ENCODE measurements at regions not wholly inside any gene's neighbourhood (a gene's known extent, or its start where the extent isn't known, plus 50 kb on each side); places are given as distances from the start of the nearest gene placed in this dataset.

- no peaks in the 10 kb centered on the region for H3K27me3 Mint-ChIP-seq (ENCODE audit: low read depth)
- ATAC-seq (replicated peaks in 1 of 2) = no peak
These were observed 1391.1 kb upstream of the LRRTM3 start for GRCh38 chr10:65534771-65535170.

GRCh38 chr10:65544756-65545155 lies 1381.1 kb upstream of the LRRTM3 start:
- no peaks in the 10 kb centered on the region for H3K27me3 Mint-ChIP-seq (ENCODE audit: low read depth)
- H3K4me3 Mint-ChIP-seq = no peak overlapping the region
- H3K27ac Mint-ChIP-seq = no peak overlapping the region
- H3K9me3 Mint-ChIP-seq = peaks cover 4 to 9% of the 10 kb centered on the region in 2 donors
- H3K36me3 Mint-ChIP-seq (ENCODE audit: insufficient read depth in 2 of 2) = no peaks in the 10 kb centered on the region
- DNase-seq = no peak
- ATAC-seq (replicated peaks in 1 of 2) = no peak
- no peaks in the 10 kb centered on the region for H3K4me1 Mint-ChIP-seq (ENCODE audit: low read depth)

More at GRCh38 chr10:65534771-65535170, 1391.1 kb upstream of the LRRTM3 start:
- peaks cover 2 to 4% of the 10 kb centered on the region in 2 donors for H3K9me3 Mint-ChIP-seq
- no peaks in the 10 kb centered on the region for H3K4me1 Mint-ChIP-seq (ENCODE audit: low read depth)
- no peak overlapping the region for H3K4me3 Mint-ChIP-seq
- DNase-seq = no peak
- no peak overlapping the region for H3K27ac Mint-ChIP-seq
- H3K36me3 Mint-ChIP-seq (ENCODE audit: insufficient read depth in 2 of 2) = no peaks in the 10 kb centered on the region

GRCh38 chr10:65548001-65548400 lies 1377.8 kb upstream of the LRRTM3 start:
- Mint-ChIP-seq H3K4me1 (ENCODE audit: low read depth) (no peaks in the 10 kb centered on the region), H3K9me3 (peaks cover 3 to 4% of the 10 kb centered on the region in 2 donors), H3K36me3 (ENCODE audit: insufficient read depth in 2 of 2) (no peaks in the 10 kb centered on the region), H3K27ac (no peak overlapping the region), H3K27me3 (ENCODE audit: low read depth) (no peaks in the 10 kb centered on the region), H3K4me3 (no peak overlapping the region)
- ATAC-seq (replicated peaks in 1 of 2) (no peak), DNase-seq (no peak)

GRCh38 chr10:65550761-65551160 lies 1375.1 kb upstream of the LRRTM3 start:
- ATAC-seq (replicated peaks in 1 of 2) = no peak
- H3K4me1 Mint-ChIP-seq (ENCODE audit: low read depth) = no peaks in the 10 kb centered on the region

GRCh38 chr10:65555192-65555591 lies 1370.6 kb upstream of the LRRTM3 start:
- no peak for ATAC-seq (replicated peaks in 1 of 2)
- no peak for DNase-seq
- no peaks in the 10 kb centered on the region for H3K27me3 Mint-ChIP-seq (ENCODE audit: low read depth)
- no peaks in the 10 kb centered on the region for H3K4me1 Mint-ChIP-seq (ENCODE audit: low read depth)
- H3K27ac Mint-ChIP-seq = no peak overlapping the region
- H3K4me3 Mint-ChIP-seq = no peak overlapping the region
- peaks cover 2% of the 10 kb centered on the region in 2 donors for H3K9me3 Mint-ChIP-seq
- no peaks in the 10 kb centered on the region for H3K36me3 Mint-ChIP-seq (ENCODE audit: insufficient read depth in 2 of 2)

More at GRCh38 chr10:65550761-65551160, 1375.1 kb upstream of the LRRTM3 start:
- no peak for DNase-seq
- H3K27me3 Mint-ChIP-seq (ENCODE audit: low read depth) = no peaks in the 10 kb centered on the region
- H3K27ac Mint-ChIP-seq = no peak overlapping the region
- H3K36me3 Mint-ChIP-seq (ENCODE audit: insufficient read depth in 2 of 2) = no peaks in the 10 kb centered on the region
- H3K4me3 Mint-ChIP-seq = no peak overlapping the region
- H3K9me3 Mint-ChIP-seq = peaks cover 2% of the 10 kb centered on the region in 2 donors

DNA sequence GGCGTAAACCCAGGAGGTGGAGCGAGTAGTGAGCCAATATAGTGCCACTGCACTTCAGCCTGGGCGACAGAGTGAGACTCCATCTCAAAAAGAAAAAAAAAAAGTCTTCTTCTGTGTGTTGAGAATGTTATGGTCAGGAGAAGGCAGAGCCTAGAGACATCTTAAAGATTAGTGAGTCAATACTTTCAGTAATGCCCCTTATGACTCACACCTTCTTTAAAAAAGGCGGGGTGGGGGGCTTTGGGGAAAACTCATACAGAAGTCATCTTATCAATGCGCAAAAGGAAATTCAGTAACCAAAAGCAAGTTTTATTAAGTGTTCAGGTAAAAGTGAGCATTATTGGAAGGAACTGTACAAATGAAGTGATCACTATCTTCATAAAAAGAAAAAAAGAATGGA lies 1369.8 kb upstream of the LRRTM3 start:
- H3K27ac Mint-ChIP-seq = no peak overlapping the region
- no peaks in the 10 kb centered on the region for H3K27me3 Mint-ChIP-seq (ENCODE audit: low read depth)
- no peaks in the 10 kb centered on the region for H3K36me3 Mint-ChIP-seq (ENCODE audit: insufficient read depth in 2 of 2)
- H3K4me3 Mint-ChIP-seq = no peak overlapping the region
- H3K4me1 Mint-ChIP-seq (ENCODE audit: low read depth) = no peaks in the 10 kb centered on the region
- peaks cover 4 to 5% of the 10 kb centered on the region in 2 donors for H3K9me3 Mint-ChIP-seq
- ATAC-seq (replicated peaks in 1 of 2) (no peak), DNase-seq (no peak)

DNA sequence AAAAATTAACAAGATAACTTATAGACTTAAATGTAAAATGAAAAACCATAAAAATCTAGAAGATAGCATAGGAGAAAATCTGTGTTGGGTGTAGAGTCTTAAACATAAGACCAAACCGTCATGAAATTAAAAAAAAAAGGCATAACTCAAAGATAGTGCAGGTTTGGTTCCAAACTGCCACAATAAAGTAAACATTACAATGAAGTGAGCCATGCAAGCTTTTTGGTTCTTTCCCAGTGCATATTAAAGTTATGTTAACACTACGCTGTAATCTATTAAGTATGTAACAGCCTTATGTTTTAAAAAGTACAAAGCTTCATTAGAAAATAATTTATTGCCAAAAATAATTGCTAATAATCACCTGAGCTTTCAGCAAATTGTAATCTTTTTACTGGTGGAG lies 1366.5 kb upstream of the LRRTM3 start:
- no peak for ATAC-seq (replicated peaks in 1 of 2)
- Mint-ChIP-seq H3K9me3 (peaks cover 4 to 9% of the 10 kb centered on the region in 2 donors), H3K27ac (no peak overlapping the region), H3K27me3 (ENCODE audit: low read depth) (no peaks in the 10 kb centered on the region), H3K4me3 (no peak overlapping the region), H3K4me1 (ENCODE audit: low read depth) (no peaks in the 10 kb centered on the region), H3K36me3 (ENCODE audit: insufficient read depth in 2 of 2) (peaks cover 0 to 1% of the 10 kb centered on the region in 2 donors)
- DNase-seq = no peak

DNA sequence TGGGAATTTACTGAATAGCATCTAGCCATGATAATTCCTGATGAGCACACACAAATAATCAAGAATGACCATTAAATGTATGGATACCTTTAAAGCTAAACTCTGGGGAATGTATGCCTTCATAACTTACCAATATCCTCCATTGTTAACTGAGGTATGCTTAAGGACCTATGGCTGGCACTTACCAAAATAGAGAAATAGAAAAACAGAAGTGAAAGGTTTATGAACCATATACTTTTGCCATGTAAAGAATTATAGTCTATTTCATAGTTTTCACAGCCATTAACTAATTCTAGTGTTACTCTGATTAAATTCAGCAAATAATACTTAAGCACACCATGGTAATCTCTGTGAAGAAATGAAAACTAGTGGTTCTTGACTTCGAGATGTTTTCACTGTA lies 1360.6 kb upstream of the LRRTM3 start:
- ATAC-seq (replicated peaks in 1 of 2) = no peak
- Mint-ChIP-seq H3K27ac (no peak overlapping the region), H3K9me3 (peaks cover 6 to 13% of the 10 kb centered on the region in 2 donors), H3K4me1 (ENCODE audit: low read depth) (no peaks in the 10 kb centered on the region), H3K4me3 (no peak overlapping the region), H3K36me3 (ENCODE audit: insufficient read depth in 2 of 2) (peaks cover 0 to 1% of the 10 kb centered on the region in 2 donors), H3K27me3 (ENCODE audit: low read depth) (no peaks in the 10 kb centered on the region)
- DNase-seq = no peak

DNA sequence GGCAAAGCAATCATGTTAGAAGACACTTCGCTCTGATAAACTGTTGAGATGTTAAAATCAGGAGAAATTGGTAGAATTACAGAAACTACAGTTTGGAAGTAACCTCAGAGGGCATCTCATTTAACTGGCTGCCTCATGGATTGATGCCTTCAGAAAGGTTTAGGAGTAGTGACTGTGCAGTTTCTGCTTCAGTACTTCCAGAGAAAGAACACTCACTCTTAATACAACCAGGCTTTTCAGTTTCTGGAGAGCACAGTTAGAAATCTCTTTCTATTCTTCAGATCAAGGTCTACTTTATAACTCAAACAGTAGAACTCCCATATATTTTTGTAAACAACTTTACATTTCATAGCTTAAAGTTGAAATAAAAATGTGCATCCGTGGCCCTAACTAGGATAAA lies 1358.9 kb upstream of the LRRTM3 start:
- Mint-ChIP-seq H3K9me3 (peaks cover 4 to 8% of the 10 kb centered on the region in 2 donors), H3K36me3 (ENCODE audit: insufficient read depth in 2 of 2) (no peaks in the 10 kb centered on the region), H3K27me3 (ENCODE audit: low read depth) (no peaks in the 10 kb centered on the region), H3K4me3 (no peak overlapping the region), H3K27ac (no peak overlapping the region), H3K4me1 (ENCODE audit: low read depth) (no peaks in the 10 kb centered on the region)
- no peak for DNase-seq
- ATAC-seq (replicated peaks in 1 of 2) = no peak

GRCh38 chr10:65570143-65571010 lies 1355.5 kb upstream of the LRRTM3 start:
- ATAC-seq (replicated peaks in 1 of 2) = no peak
- Mint-ChIP-seq H3K36me3 (ENCODE audit: insufficient read depth in 2 of 2) (no peaks in the 10 kb centered on the region), H3K4me1 (ENCODE audit: low read depth) (no peaks in the 10 kb centered on the region), H3K4me3 (no peak overlapping the region), H3K27ac (no peak overlapping the region), H3K27me3 (ENCODE audit: low read depth) (no peaks in the 10 kb centered on the region), H3K9me3 (peaks cover 2 to 3% of the 10 kb centered on the region in 2 donors)
- DNase-seq = no peak

- Mint-ChIP-seq H3K4me1 (ENCODE audit: low read depth) (no peaks in the 10 kb centered on the region), H3K27ac (no peak overlapping the region), H3K9me3 (peaks cover 2 to 3% of the 10 kb centered on the region in 2 donors), H3K27me3 (ENCODE audit: low read depth) (no peaks in the 10 kb centered on the region), H3K4me3 (no peak overlapping the region), H3K36me3 (ENCODE audit: insufficient read depth in 2 of 2) (no peaks in the 10 kb centered on the region)
- DNase-seq (no peak), ATAC-seq (replicated peaks in 1 of 2) (no peak)
These were observed 1354.7 kb upstream of the LRRTM3 start for GRCh38 chr10:65571011-65571570.

- ATAC-seq (replicated peaks in 1 of 2) = no peak
- Mint-ChIP-seq H3K27me3 (ENCODE audit: low read depth) (no peaks in the 10 kb centered on the region), H3K36me3 (ENCODE audit: insufficient read depth in 2 of 2) (peaks cover 0 to 1% of the 10 kb centered on the region in 2 donors), H3K9me3 (peaks cover 7 to 15% of the 10 kb centered on the region in 2 donors), H3K4me1 (ENCODE audit: low read depth) (no peaks in the 10 kb centered on the region), H3K27ac (no peak overlapping the region), H3K4me3 (no peak overlapping the region)
- no peak for DNase-seq
These were observed 1344.3 kb upstream of the LRRTM3 start for GRCh38 chr10:65581426-65582026.

- Mint-ChIP-seq H3K27me3 (ENCODE audit: low read depth) (no peaks in the 10 kb centered on the region), H3K27ac (no peak overlapping the region), H3K36me3 (ENCODE audit: insufficient read depth in 2 of 2) (peaks cover 0 to 2% of the 10 kb centered on the region in 2 donors), H3K9me3 (peaks cover 4 to 5% of the 10 kb centered on the region in 2 donors), H3K4me1 (ENCODE audit: low read depth) (no peaks in the 10 kb centered on the region), H3K4me3 (no peak overlapping the region)
- no peak for ATAC-seq (replicated peaks in 1 of 2)
- DNase-seq = no peak
These were observed 1323.5 kb upstream of the LRRTM3 start for GRCh38 chr10:65602182-65602865.
